Activated CD4-positive, alpha-beta T cell treated with anti-CD3 and anti-CD28 coated beads, Interleukin-2, Interleukin-4, amounts not matched to agents 100 ng/mL and 50 ng/mL, durations not matched to agents 16 hours and 8 hours (primary cell): ENCODE measurements at regions not wholly inside any gene's neighbourhood (a gene's known extent, or its start where the extent isn't known, plus 50 kb on each side); places are given as distances from the start of the nearest gene placed in this dataset.

Experiments used
- DNase-seq: peaks from one replicate; pipeline ENCODE4 v3.0.0-alpha.2; 2020; ENCODE audit warnings: low spot score

GRCh38 chr6:44500074-44500473 lies 112.6 kb downstream of the CDC5L start:
- DNase-seq, result no peak

GRCh38 chr6:44503471-44503870 lies 116.0 kb downstream of the CDC5L start:
- DNase-seq, result no peak

DNA sequence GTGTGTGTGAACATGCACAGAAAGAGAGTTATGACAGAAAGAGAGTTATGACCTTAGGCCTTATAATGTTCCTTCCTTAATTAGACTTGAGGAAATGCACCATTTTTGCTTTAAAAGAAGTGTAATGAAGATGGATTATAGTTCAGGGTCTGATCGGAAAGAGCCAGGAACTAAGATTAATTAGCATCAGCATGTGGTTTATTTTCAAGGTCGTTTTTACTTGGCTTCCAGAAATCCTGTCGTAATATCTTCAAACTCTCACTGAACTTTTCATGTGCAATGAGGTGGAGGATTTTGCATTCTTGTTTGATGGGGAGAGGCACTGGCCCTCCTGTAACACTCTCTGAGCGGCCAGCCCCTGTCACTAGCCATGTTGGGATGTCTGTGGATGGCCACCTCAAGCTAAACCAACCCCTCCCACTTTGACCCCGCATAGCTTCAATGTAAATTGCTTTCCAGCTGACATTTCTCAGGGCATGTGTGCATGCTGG lies 116.8 kb downstream of the CDC5L start:
- no peak for DNase-seq

DNA sequence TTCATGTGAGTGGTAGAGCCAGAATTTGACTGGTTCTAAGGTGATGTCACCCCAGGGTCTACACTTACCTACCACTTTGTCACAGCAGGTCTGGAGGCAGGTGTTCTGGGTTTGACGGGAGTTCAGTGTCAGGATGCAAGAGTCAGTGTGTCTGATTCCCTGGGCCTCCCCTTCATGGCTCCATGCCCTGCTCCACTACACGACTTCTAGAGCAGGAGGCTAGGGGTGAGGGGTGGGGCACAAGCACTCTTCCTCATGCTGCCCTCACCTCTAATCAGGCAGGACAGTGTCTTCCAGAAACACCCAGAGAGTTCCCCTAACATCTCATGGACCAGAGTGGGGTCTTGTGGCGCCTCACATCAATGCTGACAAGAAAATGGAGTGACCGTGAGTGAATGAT lies 118.2 kb downstream of the CDC5L start:
- no peak for DNase-seq

- DNase-seq, result no peak
These were observed 119.5 kb downstream of the CDC5L start for GRCh38 chr6:44507014-44507413.

DNA sequence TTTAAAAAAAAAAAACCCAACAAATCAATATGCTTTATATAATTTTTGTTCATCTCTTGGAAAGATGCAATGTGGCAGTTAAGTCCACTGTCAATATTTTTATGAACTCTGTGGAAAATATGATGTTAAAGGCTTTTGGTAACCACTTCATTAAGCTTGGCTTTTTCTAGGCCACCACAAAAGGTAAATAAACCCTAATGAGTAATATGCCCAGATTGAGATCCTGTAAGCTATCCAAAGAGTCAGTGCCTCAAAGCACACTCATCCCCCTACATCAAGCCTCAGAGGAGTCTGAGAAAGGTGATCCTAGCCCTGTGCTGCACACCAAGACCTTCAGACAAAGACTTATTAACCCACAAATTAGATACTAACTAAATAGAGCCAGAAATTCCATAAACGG lies 121.1 kb downstream of the CDC5L start:
- DNase-seq, result no peak

DNA sequence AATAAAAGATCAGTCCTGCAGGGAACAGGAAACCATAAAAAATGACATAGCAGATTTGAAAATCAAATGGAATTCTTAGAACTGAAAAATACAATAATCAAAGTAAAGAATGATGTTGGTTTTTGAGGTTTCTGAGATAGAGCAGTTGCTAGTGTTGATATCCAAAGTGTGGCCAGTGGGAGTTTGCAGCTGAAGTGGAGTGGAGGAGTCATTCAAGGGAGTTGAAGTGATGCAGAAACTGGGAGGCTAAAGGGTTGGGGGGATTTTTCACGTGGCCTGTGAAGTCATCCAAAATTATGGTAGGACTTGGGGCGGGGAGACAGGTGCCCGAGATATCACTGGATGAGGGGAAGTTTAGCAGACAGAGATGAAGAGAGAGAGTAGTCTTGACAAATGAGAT lies 123.6 kb downstream of the CDC5L start:
- no peak for DNase-seq

DNA sequence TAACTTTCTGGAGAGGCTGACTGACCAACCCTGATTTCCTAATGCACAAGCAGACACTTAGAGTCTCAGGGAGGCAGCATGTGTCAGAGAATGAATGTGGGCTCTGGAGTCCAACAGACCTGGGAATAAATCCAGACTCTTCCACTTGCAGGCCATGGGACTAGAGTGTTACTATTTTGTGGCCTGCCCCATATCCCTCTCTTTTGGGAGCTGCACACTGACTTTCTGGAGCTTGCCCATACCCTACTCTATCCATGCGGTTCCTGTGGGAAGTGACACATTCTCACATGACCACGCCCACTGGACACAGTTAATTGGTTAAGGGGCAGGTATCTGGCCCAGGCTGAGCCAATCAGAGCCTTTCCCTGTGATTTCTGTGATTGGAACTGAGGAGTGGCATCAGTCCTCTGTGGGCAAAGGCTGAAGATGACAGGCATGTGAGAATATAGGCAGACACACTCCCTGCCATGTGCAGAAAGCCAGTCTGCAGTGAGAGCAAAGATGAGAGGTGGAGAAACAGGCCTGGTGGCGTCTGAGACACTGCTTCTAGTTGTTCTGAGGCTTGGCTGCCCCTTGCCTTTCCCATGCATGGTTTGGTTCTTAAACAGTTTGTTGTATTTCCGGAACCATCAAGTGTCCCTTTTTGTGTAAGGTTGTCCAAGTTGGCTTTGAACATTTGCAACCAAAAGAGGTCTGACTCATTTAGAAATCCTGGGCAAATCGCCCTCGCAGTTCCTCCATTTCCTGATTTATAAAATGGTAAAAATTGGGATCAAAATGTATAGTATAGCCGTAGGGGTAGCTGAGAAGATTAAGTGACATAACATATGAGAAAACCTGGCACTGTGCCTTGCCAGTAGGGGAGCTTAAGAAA lies 125.6 kb downstream of the CDC5L start:
- DNase-seq, result no peak

- DNase-seq, result no peak
These were observed 126.6 kb downstream of the CDC5L start for GRCh38 chr6:44514085-44514484.

GRCh38 chr6:44514576-44515193 lies 127.2 kb downstream of the CDC5L start:
- DNase-seq, result no peak

- DNase-seq, result no peak
These were observed 135.4 kb downstream of the CDC5L start for GRCh38 chr6:44522871-44523270.

DNA sequence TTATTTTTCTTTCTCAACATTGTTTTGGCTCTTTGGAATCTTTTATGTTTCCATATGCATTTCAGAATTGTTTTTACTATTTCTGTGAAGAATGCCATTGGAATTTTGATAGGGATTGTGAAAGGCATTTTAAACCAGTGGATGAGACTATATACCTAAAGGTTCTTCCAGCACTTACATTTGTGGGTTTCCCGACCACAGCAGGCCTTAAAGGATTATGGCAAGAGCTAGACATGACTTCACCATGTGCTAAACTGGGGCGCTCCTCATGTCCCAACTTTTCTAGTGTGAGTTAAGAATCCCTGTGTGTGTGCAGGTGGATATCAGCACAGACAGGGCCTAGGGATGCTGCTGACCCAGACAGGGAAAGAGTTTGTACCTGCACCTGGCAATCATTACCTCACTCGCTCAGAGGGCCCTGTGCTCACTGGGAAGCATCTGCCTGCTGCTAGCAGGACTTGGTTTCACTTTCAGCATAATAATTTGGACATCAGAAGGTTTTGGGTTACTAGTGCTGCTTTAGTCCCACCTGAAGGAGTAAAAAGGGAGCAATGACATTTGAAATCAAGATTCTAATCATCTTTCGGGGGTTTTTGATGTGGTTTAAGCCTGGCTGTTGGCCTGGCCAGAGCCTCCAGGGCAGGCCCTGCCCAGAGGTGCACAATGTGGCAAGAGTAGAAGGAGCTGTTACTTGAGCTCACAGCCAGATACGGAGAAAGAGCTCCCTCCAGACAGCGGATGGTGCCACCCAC lies 137.1 kb downstream of the CDC5L start:
- no peak for DNase-seq

DNA sequence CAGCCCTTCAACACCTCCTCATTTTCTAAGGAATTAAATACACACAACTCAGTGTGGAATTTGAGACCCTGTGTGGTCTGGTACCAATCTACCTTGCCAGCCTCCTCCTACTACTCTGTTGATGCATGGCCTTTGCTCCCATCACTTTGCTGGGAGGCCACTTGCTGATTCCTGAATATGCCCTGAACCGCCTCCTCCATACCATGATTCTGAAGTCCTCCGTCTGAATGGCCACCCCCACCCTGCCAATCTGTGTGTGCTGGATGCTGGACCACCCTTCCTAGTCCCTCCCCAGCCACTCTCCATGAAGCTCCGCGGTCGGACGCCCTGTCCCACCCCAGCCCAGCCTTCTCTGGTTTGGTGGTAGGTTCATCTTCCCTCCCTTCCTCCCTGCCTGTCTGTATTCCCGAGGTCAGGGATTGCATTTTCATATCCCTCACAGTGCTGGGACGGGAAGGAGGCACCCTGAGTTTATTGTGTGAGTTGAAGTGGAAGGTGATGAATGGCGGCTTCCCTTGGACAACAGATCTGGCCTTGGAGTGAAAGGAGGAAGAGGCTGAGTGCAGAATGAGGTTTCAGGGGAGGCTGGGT lies 138.3 kb downstream of the CDC5L start:
- DNase-seq, result no peak

DNA sequence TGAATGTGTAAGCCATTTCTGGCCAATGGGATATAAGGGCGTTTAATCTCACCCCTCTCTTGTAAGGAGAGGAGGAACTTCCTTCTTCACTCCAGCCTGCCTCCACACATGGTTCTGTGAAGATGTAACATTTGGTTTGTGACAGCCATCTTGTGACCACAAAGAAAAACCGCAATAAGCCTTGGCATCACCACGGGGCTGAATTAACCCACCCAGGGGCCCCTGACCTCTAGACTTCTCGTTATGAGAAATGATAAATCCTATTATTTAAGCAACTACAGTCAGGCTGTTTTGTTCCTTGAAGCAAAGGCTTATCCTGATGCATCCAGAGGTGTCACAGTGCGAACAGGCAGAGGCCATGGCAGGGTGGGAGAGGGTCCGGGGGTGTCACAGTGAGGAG lies 139.7 kb downstream of the CDC5L start:
- peak; percentile 28 for DNase-seq

GRCh38 chr6:44527583-44528369 lies 140.3 kb downstream of the CDC5L start:
- no peak for DNase-seq

- DNase-seq, result no peak
These were observed 140.8 kb downstream of the CDC5L start for GRCh38 chr6:44528370-44528644.

GRCh38 chr6:44528716-44529115 lies 141.2 kb downstream of the CDC5L start:
- no peak for DNase-seq

GRCh38 chr6:44529146-44529905 lies 141.8 kb downstream of the CDC5L start:
- DNase-seq, result no peak

DNA sequence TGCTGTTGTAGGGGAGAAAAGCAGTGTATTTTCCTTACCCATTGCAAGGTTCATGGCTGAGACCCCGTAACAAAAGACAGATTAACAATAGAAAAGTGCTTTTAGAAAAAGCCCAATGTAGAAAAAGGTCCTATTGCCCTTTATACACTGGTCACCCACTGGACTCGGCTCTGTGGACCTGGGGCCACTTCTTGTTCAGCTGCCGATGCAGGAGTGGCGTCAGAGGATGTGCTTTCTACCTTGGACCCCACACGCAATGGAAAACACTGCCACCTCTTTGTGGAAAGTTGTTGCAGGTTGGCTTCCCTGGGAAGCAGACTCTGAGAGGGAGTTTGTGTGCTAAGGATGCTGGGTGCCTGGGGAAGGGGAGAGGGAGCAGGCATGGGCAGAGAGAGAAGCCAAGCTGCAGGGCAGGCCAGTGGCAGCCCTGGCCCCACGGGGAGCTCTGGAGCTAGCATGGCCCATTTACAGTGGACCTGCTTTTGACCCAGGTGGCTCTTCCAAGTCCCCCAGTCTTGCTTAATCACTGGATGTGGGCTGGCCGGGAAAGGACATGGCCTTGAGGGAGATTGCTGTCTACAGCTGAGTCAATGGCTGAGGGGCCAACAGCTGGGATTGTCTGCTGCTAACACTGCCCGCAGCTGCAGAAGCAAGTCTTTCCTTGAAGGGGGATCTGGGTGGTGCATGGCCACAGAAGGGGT lies 142.9 kb downstream of the CDC5L start:
- DNase-seq, result no peak

GRCh38 chr6:44530910-44531234 lies 143.4 kb downstream of the CDC5L start:
- no peak for DNase-seq
